GM23338 (cell line): ENCODE measurements at regions not wholly inside any gene's neighbourhood (a gene's known extent, or its start where the extent isn't known, plus 50 kb on each side); places are given as distances from the start of the nearest gene placed in this dataset.

Experiments
- ATAC-seq: fragments of 200-7000 bp; cut with Tn5 transposase; 3 replicates; pipeline ENCODE4 v1.9.1; 2020
- DNase-seq: peaks from one replicate; pipeline ENCODE4 v3.0.0-alpha.2; 2015; ENCODE audit warnings: low spot score
- H2AFZ ChIP-seq: fragments of 200-600 bp; sonication (generic); 2 replicates; pipeline ENCODE4 v1.8.0; 2016; ENCODE audit warnings: antibody characterized with exemption, mild to moderate bottlenecking, moderate library complexity
- H3F3A ChIP-seq: fragments of 200-600 bp; sonication (generic); replicated peaks from 2 replicates; pipeline ENCODE4 v1.8.0; 2017; ENCODE audit warnings: antibody characterized with exemption, mixed run types, low read depth
- H3K27ac ChIP-seq: fragments of 200-600 bp; sonication (generic); 2 replicates; pipeline ENCODE4 v1.6.1; 2016; ENCODE audit warnings: low read depth
- H3K27me3 ChIP-seq: fragments of 200-600 bp; sonication (generic); 2 replicates; pipeline ENCODE4 v1.8.0; 2016; ENCODE audit warnings: mild to moderate bottlenecking, mixed run types, moderate library complexity; ENCODE audit not compliant: insufficient read depth
- H3K36me3 ChIP-seq: fragments of 200-600 bp; sonication (generic); 2 replicates; pipeline ENCODE4 v1.8.0; 2016; ENCODE audit warnings: mild to moderate bottlenecking; ENCODE audit not compliant: insufficient read depth
- H3K4me1 ChIP-seq: fragments of 200-600 bp; sonication (generic); 2 replicates; pipeline ENCODE4 v1.8.0; 2016; ENCODE audit warnings: mild to moderate bottlenecking, moderate library complexity; ENCODE audit not compliant: insufficient read depth
- H3K4me2 ChIP-seq: fragments of 200-600 bp; sonication (generic); 2 replicates; pipeline ENCODE4 v1.7.1; 2017; ENCODE audit warnings: mixed run types
- H3K4me3 ChIP-seq: fragments of 200-600 bp; sonication (generic); 2 replicates; pipeline ENCODE4 v1.6.1; 2016; ENCODE audit warnings: mixed run types
- H3K79me2 ChIP-seq: fragments of 200-600 bp; sonication (generic); replicated peaks from 2 replicates; pipeline ENCODE4 v1.8.0; 2017; ENCODE audit warnings: mild to moderate bottlenecking; ENCODE audit not compliant: insufficient read depth
- H3K9me2 ChIP-seq: fragments of 200-600 bp; sonication (generic); 2 replicates; pipeline ENCODE4 v1.8.0; 2017; ENCODE audit not compliant: insufficient read depth
- H4K20me1 ChIP-seq: fragments of 200-600 bp; sonication (generic); replicated peaks from 2 replicates; pipeline ENCODE4 v1.8.0; 2017; ENCODE audit warnings: mild to moderate bottlenecking; ENCODE audit not compliant: insufficient read depth
- H3K27ac Mint-ChIP-seq: 2 replicates; pipeline ENCODE4 v1.8.0; 2020; ENCODE audit warnings: inconsistent platforms, mild to moderate bottlenecking, moderate library complexity, mixed read lengths
- H3K27me3 Mint-ChIP-seq: 3 replicates; pipeline ENCODE4 v1.8.0; 2022; ENCODE audit warnings: low read depth, mild to moderate bottlenecking, moderate library complexity, mixed read lengths, inconsistent platforms; ENCODE audit not compliant: insufficient read depth, poor library complexity
- H3K36me3 Mint-ChIP-seq: 3 replicates; pipeline ENCODE4 v1.8.0; 2021; ENCODE audit warnings: low read depth, mild to moderate bottlenecking, inconsistent platforms, moderate library complexity, mixed read lengths
- H3K4me1 Mint-ChIP-seq: 3 replicates; pipeline ENCODE4 v1.8.0; 2020; ENCODE audit warnings: mild to moderate bottlenecking, inconsistent platforms, mixed read lengths
- H3K4me3 Mint-ChIP-seq: 3 replicates; pipeline ENCODE4 v1.8.0; 2021; ENCODE audit warnings: moderate library complexity, mild to moderate bottlenecking, inconsistent platforms, mixed read lengths
- H3K9me3 Mint-ChIP-seq: 3 replicates; pipeline ENCODE4 v1.8.0; 2020; ENCODE audit warnings: moderate library complexity, mild to moderate bottlenecking, inconsistent platforms, mixed read lengths
- CREB1 ChIP-seq: fragments of 250-450 bp; sonication (Bioruptor Pico); IDR thresholded peaks from 2 replicates; pipeline ENCODE4 v1.5.0; 2020; ENCODE audit warnings: low read depth, mild to moderate bottlenecking, moderate library complexity
- CTCF ChIP-seq, 2 experiments: fragments of 200-600 bp in 1 of 2; sonication (generic) in 1 of 2; conservative IDR thresholded peaks; 2 replicates each; pipeline versions ENCODE4 v1.5.1 to v1.6.1; 2016 to 2017; ENCODE audit warnings: antibody characterized with exemption in 2 of 2, low read depth in 2 of 2, mild to moderate bottlenecking in 2 of 2, moderate library complexity in 1 of 2
- ETS1 ChIP-seq: IDR thresholded peaks from 2 replicates; pipeline ENCODE4 v1.6.1; 2016; ENCODE audit warnings: antibody characterized with exemption
- EZH2 ChIP-seq: fragments of 200-600 bp; sonication (generic); IDR thresholded peaks from one replicate; pipeline ENCODE4 v1.8.0; 2017; ENCODE audit warnings: antibody characterized with exemption, mild to moderate bottlenecking, low read depth; ENCODE audit not compliant: unreplicated experiment
- EZH2phosphoT487 ChIP-seq: fragments of 200-600 bp; sonication (generic); IDR thresholded peaks from one replicate; pipeline ENCODE4 v1.8.1; 2018; ENCODE audit warnings: antibody characterized with exemption; ENCODE audit not compliant: unreplicated experiment
- JUNB ChIP-seq: IDR thresholded peaks from one replicate; pipeline ENCODE4 v1.6.1; 2016; ENCODE audit warnings: antibody characterized with exemption; ENCODE audit not compliant: unreplicated experiment
- NANOG ChIP-seq: IDR thresholded peaks from 2 replicates; pipeline ENCODE4 v1.6.1; 2016; ENCODE audit warnings: antibody characterized with exemption, borderline replicate concordance
- POLR2AphosphoS5 ChIP-seq: IDR thresholded peaks from 2 replicates; pipeline ENCODE4 v1.6.1; 2016; ENCODE audit warnings: antibody characterized with exemption, low read depth
- REST ChIP-seq: IDR thresholded peaks from one replicate; pipeline ENCODE4 v1.6.1; 2018; ENCODE audit warnings: antibody characterized with exemption; ENCODE audit not compliant: unreplicated experiment
- STAT1 ChIP-seq: IDR thresholded peaks from one replicate; pipeline ENCODE4 v1.6.1; 2016; ENCODE audit warnings: antibody characterized with exemption; ENCODE audit not compliant: unreplicated experiment
- ZNF114 ChIP-seq: fragments of 250-450 bp; sonication (Bioruptor Pico); IDR thresholded peaks from 2 replicates; pipeline ENCODE4 v1.5.0; 2020; ENCODE audit warnings: mild to moderate bottlenecking, moderate library complexity
- ZNF331 ChIP-seq: fragments of 250-450 bp; sonication (Bioruptor Pico); IDR thresholded peaks from 2 replicates; pipeline ENCODE4 v1.5.0; 2020; ENCODE audit warnings: low read depth, mild to moderate bottlenecking, moderate library complexity
- ZNF462 ChIP-seq: fragments of 250-450 bp; sonication (Bioruptor Pico); IDR thresholded peaks from 2 replicates; pipeline ENCODE4 v1.5.0; 2020; ENCODE audit warnings: mild to moderate bottlenecking, moderate library complexity

GRCh38 chr2:144078802-144079724 is 440.9 kb downstream of the ZEB2 start:
- no peaks in the 10 kb centered on the region; the same call in 2 of the 3 replicates for H3K4me1 Mint-ChIP-seq
- H3K36me3 Mint-ChIP-seq = no peaks in the 10 kb centered on the region
- ATAC-seq (no peak), DNase-seq (no peak)
- no peaks in the 10 kb centered on the region for H3K9me2 ChIP-seq
- H3K4me1 ChIP-seq = no peaks in the 10 kb centered on the region
- TF ChIP-seq ZNF114 (CRISPR knock-in tag) (no peak), ZNF462 (CRISPR knock-in tag) (no peak), JUNB (no peak), ETS1 (no peak), ZNF331 (CRISPR knock-in tag) (no peak), CTCF (conservative IDR thresholded peaks at IDR 0.05; ENCODE audit: low read depth in 2 of 2) (no peak), STAT1 (no peak), REST (no peak), POLR2AphosphoS5 (no peak), NANOG (no peak), CREB1 (CRISPR knock-in tag) (no peak), EZH2phosphoT487 (no peak), EZH2 (no peak)
- no peaks in the 10 kb centered on the region for H3K9me3 Mint-ChIP-seq
- no peaks in the 10 kb centered on the region for H3K79me2 ChIP-seq
- H3K27me3 Mint-ChIP-seq = no peaks in the 10 kb centered on the region
- no peaks in the 10 kb centered on the region for H3K27me3 ChIP-seq
- no peak overlapping the region for H3K4me2 ChIP-seq
- no peak overlapping the region for H3K4me3 Mint-ChIP-seq
- no peak overlapping the region for H3K4me3 ChIP-seq
- H3K36me3 ChIP-seq = no peaks in the 10 kb centered on the region
- no peak overlapping the region for H2AFZ ChIP-seq
- no peaks in the 10 kb centered on the region for H4K20me1 ChIP-seq
- no peak overlapping the region for H3K27ac Mint-ChIP-seq
- no peak overlapping the region for H3K27ac ChIP-seq
- H3F3A ChIP-seq = no peaks in the 10 kb centered on the region
